Breast epithelium (tissue), 4 donors: ENCODE measurements at regions not wholly inside any gene's neighbourhood (a gene's known extent, or its start where the extent isn't known, plus 50 kb on each side); places are given as distances from the start of the nearest gene placed in this dataset.

ENCODE experiments used
- DNase-seq, 2 donors: peaks; one replicate each; pipeline ENCODE4 v3.0.0-alpha.2; 2019; ENCODE audit warnings: low spot score in 2 of 2
- H3K27ac ChIP-seq, 2 donors: fragments of 200-600 bp; sonication (generic) in 1 of 2; one replicate each; pipeline ENCODE4 v1.5.1; 2016 to 2019; ENCODE audit warnings: mild to moderate bottlenecking in 1 of 2
- H3K27me3 ChIP-seq, 2 donors: fragments of 200-600 bp; sonication (generic) in 1 of 2; one replicate each; pipeline versions ENCODE4 v1.5.1 to v1.6.0; 2017 to 2019; ENCODE audit warnings: control low read depth in 1 of 2, mild to moderate bottlenecking in 1 of 2
- H3K36me3 ChIP-seq: fragments of 200-600 bp; one replicate; pipeline ENCODE4 v1.5.1; 2019
- H3K4me1 ChIP-seq, 2 donors: fragments of 200-600 bp; sonication (generic); one replicate each; pipeline ENCODE4 v1.5.1; 2016 to 2019; ENCODE audit warnings: control low read depth in 1 of 2
- H3K4me3 ChIP-seq, 3 donors: fragments of 200-600 bp; sonication (generic); 1 replicate in 2 of 3; 2 replicates in 1 of 3; pipeline ENCODE4 v1.5.1; 2016 to 2019; ENCODE audit warnings: mild to moderate bottlenecking in 3 of 3, moderate library complexity in 2 of 3
- H3K9me3 ChIP-seq, 2 donors: fragments of 200-600 bp; sonication (generic) in 1 of 2; one replicate each; pipeline ENCODE4 v1.5.1; 2016 to 2019; ENCODE audit warnings: control low read depth in 1 of 2
- CTCF ChIP-seq, 3 donors: fragments of 450-650 bp; IDR thresholded peaks; one replicate each; pipeline ENCODE4 v1.5.1; 2016 to 2017; ENCODE audit warnings: antibody characterized with exemption in 3 of 3, mild to moderate bottlenecking in 3 of 3, moderate library complexity in 3 of 3
- POLR2A ChIP-seq: fragments of 450-650 bp; IDR thresholded peaks from one replicate; pipeline ENCODE4 v1.6.1; 2016; ENCODE audit warnings: antibody characterized with exemption, mild to moderate bottlenecking, moderate library complexity
- POLR2AphosphoS5 ChIP-seq, 3 donors: sonication (generic); formaldehyde crosslinking; IDR thresholded peaks; one replicate each; pipeline ENCODE4 v1.6.1; 2017; ENCODE audit warnings: antibody characterized with exemption in 3 of 3
- intact Hi-C: fragments of 100-400 bp; cut with DNase I; formaldehyde crosslinking; loops from one replicate; pipeline ENCODE4 v1.15.1; 2023; ENCODE audit warnings: low total_unique reads

DNA sequence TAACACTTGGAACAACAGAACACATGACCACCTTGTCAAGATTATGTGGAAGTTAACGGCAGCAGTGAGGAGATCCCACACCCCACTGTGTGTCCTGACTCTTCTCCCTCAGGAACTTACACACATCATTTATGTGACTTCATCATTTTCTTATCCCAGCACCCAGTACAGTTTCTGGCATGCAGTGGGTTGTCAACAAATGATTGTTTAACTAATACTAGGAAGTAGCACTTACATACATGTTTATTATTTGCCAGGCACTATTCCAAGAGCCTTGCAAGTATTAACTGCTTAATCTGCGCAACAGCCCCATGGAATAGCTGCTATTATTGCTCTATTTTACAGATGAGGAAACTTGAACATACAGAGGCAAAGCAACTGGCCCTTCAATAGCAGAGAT is 391.5 kb downstream of the TXNL1 start:
- intact Hi-C loops, result no loop called here
- DNase-seq, result no peak

GRCh38 chr18:56245866-56246580 is 392.4 kb downstream of the TXNL1 start:
- Histone ChIP-seq H3K27ac (no peak overlapping the region), H3K4me3 (no peak overlapping the region)
- intact Hi-C loops, result no loop called here

More for the DNA sequence above, 391.5 kb downstream of the TXNL1 start:
- no peak overlapping the region for H3K27ac ChIP-seq
- no peaks in the 10 kb centered on the region for H3K36me3 ChIP-seq
- no peaks in the 10 kb centered on the region for H3K9me3 ChIP-seq
- TF ChIP-seq POLR2A (no peak), CTCF (IDR thresholded peaks at IDR 0.05) (no peak), POLR2AphosphoS5 (IDR thresholded peaks at IDR 0.05) (no peak)
- no peaks in the 10 kb centered on the region for H3K27me3 ChIP-seq
- H3K4me3 ChIP-seq, result no peak overlapping the region
- H3K4me1 ChIP-seq, result peaks cover 0 to 8% of the 10 kb centered on the region in 2 donors

DNA sequence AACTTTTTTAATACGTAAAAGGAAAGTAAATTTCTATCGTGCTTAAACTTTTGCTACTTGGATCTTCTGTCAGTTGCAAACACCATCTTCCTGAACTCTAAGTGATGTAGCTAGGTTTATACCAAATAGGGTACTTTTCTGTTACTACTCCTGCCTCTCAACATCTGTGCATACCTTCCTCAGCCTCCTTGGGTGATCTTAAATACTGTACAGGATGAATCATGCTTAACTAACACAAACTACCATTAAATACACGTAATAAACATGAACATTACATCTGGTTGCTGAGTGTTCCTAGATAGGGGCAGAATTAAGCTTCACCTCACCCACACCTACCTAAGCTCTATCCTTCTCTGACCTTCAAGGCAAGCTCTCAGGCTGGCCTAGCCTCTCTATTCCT is 398.0 kb downstream of the TXNL1 start:
- intact Hi-C loops, result no loop called here
- Histone ChIP-seq H3K4me1 (no peaks in the 10 kb centered on the region), H3K27ac (no peak overlapping the region), H3K9me3 (no peaks in the 10 kb centered on the region), H3K27me3 (no peaks in the 10 kb centered on the region), H3K4me3 (no peak overlapping the region), H3K36me3 (no peaks in the 10 kb centered on the region)
- no peak for DNase-seq
- TF ChIP-seq POLR2AphosphoS5 (IDR thresholded peaks at IDR 0.05), result no peak
- TF ChIP-seq POLR2A, result no peak

More at GRCh38 chr18:56245866-56246580, 392.4 kb downstream of the TXNL1 start:
- DNase-seq, result no peak
- Histone ChIP-seq H3K4me1 (peaks cover 0 to 8% of the 10 kb centered on the region in 2 donors), H3K9me3 (no peaks in the 10 kb centered on the region), H3K36me3 (no peaks in the 10 kb centered on the region), H3K27me3 (no peaks in the 10 kb centered on the region)
- TF ChIP-seq CTCF (IDR thresholded peaks at IDR 0.05), result no peak
- TF ChIP-seq POLR2A, result no peak
- TF ChIP-seq POLR2AphosphoS5 (IDR thresholded peaks at IDR 0.05), result no peak

- Histone ChIP-seq H3K4me3 (no peak overlapping the region), H3K9me3 (no peaks in the 10 kb centered on the region), H3K27me3 (no peaks in the 10 kb centered on the region), H3K4me1 (no peaks in the 10 kb centered on the region), H3K27ac (no peak overlapping the region), H3K36me3 (no peaks in the 10 kb centered on the region)
- intact Hi-C loops, result no loop called here
- DNase-seq, result no peak
- TF ChIP-seq CTCF (IDR thresholded peaks at IDR 0.05) (no peak), POLR2AphosphoS5 (IDR thresholded peaks at IDR 0.05) (no peak), POLR2A (no peak)
Measured at GRCh38 chr18:56238576-56238975, 399.8 kb downstream of the TXNL1 start.

GRCh38 chr18:56235481-56236013 is 402.8 kb downstream of the TXNL1 start:
- DNase-seq, result no peak
- TF ChIP-seq POLR2AphosphoS5 (IDR thresholded peaks at IDR 0.05) (no peak), CTCF (IDR thresholded peaks at IDR 0.05) (no peak), POLR2A (no peak)
- H3K9me3 ChIP-seq, result no peaks in the 10 kb centered on the region
- no peaks in the 10 kb centered on the region for H3K4me1 ChIP-seq
- H3K27me3 ChIP-seq, result no peaks in the 10 kb centered on the region
- no peak overlapping the region for H3K4me3 ChIP-seq
- H3K27ac ChIP-seq, result no peak overlapping the region
- intact Hi-C loops, result no loop called here
- no peaks in the 10 kb centered on the region for H3K36me3 ChIP-seq
